NCI-H524 (cell line): ENCODE measurements at regions not wholly inside any gene's neighbourhood (a gene's known extent, or its start where the extent isn't known, plus 50 kb on each side); places are given as distances from the start of the nearest gene placed in this dataset.

Experiments used
- DNase-seq, 2 experiments: peaks; one replicate each; lab custom pipeline; 2025; lab: John Stamatoyannopoulos, UW

DNA sequence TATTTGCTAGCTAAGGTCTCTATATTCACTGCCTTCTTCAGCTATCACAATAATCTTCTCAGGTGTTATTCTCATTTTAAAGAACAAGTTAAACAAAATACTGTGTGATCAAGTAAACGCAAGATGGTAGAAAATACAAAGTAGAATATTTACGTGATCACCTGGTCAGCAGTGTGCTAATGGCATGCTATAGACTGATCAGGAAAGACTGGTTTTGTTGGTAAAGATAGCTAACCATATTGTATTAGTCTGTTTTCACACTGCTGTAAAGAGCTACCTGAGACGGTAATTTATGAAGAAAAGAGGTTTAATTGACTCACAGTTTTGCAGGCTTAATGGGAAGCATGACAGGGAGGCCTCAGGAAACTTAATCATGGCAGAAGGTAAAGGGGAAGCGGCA is 50.4 kb downstream of the ZBTB38 start:
- DNase-seq, result no peak

DNA sequence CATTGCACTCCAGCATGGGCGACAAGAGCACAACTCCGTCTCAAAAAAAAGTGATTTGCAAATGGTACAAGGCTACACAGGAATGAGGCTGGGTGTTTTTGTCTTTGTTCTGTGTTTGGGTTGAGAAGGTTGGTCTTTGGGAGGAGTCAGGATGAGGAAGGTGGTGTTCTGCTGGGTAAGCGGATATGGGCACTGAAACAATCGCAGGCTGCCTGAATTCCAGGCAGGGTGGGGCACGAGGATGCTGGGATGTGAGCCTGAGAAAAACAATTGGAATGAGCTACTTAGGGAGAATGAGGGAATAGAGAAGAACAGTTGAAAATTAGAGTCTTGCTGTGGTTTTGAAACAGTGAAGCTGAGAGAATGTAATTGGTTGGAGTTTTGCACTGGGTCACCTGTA is 51.6 kb downstream of the ZBTB38 start:
- no peak for DNase-seq

DNA sequence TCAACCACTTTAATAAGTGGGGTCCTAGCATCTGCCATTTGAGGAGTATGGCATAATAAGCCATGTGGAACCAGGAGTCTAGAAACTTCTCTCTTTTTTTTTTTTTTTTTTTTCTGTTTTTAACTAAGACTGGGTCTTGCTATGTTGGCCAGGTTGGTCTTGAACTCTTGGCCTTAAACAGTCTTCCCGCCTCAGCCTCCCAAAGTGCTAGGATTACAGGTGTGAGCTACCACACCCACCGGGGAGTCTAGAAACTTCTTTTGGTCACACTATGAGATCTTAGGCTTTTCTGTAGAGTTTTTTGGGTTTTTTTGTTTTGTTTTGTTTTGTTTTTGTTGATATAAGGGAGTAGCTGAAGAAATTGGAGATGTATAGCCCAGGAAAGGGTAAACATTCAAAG is 52.9 kb downstream of the ZBTB38 start:
- no peak for DNase-seq

DNA sequence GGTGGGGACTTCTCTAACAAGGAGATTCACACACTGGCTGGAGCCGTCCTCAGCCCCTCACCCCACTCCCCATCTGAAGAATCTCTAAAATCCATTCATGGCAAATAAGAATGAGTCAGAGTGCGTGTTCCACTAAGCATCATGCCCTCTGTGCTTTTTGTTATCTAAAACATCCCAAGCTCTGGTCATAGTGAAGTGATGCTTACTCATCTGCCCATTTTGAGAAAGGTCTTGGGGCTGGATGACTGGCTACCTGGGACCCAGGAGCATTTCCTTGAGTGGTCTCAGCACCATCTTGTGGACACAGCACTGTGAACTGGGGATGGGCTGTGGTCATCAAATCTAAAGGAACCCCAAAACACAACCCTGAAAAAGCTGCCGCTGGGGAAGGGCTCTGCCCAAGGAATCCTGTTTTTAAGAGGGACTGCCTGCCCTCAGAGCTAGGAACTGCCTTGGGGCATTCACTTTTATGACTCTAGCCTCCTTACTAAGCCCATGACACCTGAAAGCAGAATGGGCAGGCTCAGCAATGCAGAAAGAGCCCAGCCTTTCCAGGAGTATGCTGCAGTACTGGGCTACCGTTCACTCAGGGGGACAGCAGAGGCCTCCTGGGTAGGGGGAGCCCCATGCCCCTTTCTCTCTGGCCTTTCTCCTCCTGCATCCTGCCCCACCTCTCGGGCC is 53.5 kb downstream of the ZBTB38 start:
- DNase-seq, result no peak

DNA sequence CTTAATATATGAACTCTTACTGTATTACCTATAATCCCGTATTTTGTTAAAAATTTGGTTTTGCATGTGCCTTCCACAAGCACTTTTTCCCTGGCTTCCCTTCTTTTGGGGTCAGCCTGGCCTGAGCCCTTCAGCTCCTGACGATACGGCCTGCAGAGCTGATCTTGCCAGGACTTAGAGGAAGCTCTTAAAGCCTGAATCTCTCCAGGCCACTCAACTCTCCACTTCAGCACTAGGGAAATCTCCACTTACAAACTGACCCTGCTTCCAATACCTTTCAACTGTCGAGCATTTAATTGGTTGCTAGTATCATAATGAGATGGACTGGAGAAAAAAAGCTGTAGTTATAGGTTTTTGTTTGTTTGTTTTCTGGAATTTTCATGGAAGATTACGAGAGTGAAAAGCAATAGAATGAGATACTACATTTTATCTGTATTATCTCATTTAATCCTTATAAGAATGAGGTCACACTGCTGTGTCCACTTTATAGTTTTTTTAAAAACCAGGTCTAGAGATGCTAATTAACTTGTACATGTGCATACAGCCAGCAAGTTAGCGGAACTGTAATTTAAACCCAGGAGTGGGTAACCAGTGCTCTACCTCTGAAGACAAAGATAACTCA is 54.8 kb downstream of the ZBTB38 start:
- DNase-seq, result no peak

DNA sequence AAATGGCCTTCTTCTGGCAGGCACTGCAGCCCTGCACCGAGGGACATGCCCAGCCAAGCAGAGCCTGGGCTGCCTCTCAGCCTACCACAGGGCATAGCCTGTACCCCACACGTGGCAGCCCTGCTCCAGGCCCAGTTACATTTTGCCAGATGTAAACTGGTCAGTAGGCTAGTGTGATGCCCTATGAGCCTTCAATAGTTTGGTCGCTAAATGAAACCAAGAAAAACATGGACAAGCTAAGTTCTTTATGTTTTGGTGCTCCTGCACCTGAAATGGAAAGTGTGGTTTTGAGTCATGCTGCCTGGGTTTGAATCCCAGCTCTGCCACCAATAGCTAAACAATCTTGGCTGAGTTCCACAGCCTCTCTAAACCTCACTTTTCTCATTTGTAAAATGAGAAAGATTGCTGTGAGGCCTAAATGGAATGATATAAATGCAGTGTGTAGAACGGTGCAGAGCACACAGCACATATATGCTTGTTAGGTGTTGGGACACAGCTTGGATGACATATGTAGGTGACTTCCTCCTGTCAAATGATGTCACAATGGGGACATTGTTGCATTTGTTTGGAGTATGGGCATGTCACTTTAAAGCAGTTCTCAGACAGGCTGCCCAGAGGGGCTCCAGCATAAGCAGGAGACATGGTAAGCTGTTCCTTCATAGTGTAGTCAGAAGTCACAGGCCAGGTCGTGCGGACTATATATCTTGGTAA is 57.4 kb downstream of the ZBTB38 start:
- DNase-seq, result no peak

DNA sequence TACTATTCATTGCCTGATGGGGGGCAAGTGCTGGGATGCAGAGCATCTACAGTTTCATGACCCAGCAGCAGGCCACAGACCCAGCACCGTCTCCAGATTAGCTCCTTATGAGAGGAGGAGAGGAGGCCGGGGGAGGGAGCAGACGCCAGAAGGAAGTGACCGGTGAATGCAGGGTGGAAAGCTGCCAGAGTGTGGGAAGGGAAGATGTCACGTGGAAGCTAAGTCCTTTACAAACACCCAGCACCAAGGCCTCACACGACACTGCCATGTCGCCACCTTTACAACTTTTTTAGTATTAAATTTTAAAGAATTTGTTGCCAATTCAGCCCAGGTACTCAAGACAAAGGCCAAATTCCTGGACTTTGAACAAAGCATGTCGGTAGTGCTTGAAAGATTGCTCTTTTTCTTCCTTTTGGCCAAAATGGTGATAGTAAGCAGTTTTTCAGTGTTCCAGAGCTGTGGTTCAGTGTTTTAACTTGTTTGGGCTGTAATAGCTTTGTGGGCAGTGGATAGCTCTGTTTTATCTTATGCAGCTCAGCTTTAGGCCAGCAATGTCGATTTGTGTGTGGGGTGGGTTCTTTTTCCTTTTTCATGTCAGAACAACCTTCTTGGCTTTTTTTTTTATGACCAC is 58.2 kb downstream of the ZBTB38 start:
- DNase-seq, result peak in 1 of 2 experiments; percentile 9

DNA sequence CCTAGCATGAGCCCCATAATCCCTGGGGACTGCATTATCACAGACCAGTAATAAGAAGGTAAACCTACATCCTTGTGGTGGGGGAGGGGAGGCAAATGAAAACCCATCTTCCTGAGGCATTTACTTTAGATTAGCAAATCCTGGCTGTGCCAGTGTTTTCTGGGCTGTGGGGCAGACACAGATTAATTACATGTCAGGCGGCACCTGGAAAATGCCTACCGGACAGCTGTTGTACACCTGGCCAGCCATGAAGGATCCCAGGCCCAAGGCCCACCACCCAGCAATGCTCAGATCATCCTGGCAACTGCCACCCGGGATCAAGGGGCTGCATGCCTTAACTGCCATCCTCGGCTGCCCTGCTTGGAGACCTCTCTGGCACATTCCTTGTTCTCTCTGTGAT is 59.1 kb upstream of the RASA2 start:
- DNase-seq, result no peak

DNA sequence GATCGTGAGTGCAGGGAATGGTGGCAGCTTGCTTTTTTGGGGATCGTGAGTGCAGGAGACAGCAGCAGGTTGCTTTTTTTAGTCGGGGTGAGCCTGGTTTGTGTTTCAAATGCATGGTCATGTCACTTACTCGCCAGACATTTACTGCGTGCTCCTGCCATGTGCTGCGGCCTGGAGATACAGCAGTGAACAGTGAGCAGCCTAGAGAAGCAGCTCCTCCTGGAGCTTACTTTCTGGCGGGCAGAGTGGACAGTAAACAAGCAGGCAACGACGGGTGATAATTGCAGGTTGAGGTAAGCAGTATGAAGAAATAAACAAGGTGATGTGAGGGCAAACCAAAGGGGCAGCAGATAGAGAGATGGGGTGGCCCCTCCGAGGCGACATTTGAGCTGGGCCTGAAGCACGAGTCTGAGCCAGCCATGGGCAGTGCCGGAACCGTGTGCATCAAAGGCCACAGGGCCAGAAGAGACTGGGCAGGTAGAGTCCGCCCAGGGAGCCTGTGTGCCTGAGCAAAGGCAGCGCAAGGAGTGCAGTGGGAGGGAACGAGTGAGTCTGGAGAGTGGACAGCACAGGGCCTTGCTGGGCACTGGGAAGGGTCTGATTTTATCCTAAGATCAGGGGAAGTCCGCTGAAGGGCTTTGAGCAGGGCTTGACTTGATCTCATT is 57.3 kb upstream of the RASA2 start:
- no peak for DNase-seq

DNA sequence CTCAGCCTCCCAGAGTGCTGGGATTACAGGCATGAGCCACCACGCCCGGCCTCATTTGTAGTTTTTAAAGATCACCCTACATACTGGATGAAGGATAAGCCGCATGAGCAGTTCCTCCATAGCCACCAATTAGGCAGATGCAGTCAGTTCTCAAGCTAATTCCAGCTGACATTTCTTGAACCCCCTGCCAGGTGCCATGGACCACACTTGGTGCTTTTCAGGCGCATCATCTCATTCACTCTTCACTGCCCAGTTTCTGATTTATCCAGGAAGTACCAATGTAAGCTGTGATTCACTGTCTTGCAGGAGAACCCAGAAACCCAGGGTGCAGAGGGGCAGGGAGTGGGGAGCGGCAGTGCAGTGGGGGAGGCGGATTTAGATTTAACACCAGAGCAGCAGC is 56.5 kb upstream of the RASA2 start:
- DNase-seq, result no peak

DNA sequence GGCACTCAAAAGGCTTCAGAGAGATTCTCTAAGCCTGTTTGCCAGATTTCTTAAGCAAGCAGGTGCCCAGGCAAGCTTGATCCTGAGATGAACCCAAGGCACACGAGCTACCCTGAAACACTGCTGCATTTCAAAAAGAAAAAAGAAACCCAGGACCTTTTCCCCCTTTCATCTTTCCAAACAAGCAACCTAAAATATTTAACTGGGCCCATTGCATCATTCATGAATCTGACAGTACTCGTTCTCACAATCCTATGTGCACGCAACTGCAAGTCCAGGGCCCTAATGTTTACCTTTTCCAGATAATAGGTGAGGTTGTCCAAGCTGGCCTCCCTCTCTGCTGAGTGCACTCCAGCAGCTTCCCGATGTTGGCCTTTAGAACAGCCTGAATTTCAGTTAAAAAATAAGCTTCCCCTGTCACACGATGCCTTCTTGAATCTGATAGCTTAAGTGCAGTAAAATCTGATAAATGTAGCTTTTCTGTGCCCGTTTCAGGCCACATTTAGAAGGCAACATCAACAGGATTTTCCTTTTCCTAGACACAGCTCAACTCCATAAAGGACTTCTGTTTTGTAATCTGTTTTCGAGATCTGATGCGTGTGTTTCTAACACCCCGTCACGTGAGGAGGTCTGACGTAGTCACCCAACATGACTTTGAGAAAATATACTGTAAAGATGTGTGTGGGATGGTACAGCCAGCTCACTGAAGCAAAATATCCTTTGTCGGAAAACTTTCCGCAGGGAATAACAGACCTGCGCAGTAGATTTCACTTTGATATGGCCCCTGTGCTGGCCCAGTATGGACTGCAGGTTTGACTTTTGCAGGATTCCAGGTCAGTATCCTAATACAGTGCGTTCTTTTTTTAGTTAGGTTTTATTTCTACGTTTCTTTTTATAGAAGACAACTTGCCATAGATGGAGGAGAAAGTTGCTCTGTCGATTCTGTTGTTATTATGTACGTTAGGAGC is 55.1 kb upstream of the RASA2 start:
- DNase-seq, result no peak

DNA sequence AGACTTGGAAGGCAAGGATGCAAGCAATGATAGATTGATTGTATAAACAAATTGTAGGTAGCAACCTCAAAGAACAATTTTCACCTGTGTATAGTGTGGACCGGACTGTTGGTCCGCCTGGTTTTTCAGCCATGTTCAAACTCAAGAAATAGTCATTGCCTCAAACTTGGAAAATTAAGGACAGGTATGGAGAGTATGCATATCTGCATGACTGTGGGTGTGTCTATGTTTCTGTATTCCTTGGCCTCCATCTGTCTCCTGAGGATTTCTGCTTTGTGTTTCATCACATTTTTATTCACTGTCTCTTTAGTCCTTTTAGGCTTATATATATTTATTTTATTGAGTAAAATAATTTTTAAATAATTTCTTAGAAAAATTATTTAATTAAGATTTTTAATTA is 53.9 kb upstream of the RASA2 start:
- no peak for DNase-seq

DNA sequence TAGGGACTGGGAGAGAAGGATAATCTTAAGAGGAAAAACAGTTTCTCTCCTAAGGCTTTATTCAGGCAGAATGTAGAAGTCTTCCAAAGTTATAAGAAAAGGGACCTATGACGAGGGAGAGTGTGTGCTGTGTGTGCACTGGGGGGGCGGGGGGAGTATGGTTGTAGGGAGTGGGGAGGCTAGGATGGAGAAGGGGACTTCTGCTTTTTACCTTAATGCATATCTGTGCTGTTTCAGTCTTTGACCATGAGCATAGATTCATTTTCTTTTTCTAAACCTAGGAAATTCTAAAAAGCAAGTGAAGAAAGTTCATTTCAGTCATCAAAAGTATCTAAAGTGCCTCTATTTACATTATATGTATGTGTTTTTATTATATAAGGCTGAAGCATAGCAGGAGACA is 52.6 kb upstream of the RASA2 start:
- no peak for DNase-seq

DNA sequence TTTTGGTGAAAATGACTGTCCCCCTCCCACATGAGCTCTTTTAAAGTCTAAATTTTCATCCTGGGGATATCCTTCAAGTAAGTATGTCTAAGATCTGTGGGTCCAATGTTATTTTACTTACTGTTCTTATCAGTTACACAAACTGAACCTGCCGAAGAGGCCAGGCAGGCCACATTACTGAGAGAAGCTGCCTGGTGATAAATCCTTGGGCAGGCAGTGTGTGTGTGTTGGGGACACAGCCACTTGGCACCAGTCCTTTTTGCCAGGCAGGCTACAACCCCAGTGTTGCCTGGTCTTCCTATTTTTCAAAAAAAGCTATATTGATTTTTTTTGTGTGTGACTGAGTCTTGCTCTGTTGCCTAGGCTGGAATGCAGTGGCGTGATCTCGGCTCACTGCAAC is 50.6 kb upstream of the RASA2 start:
- no peak for DNase-seq
